ENCODE measurements at regions not wholly inside any gene's neighbourhood (a gene's known extent, or its start where the extent isn't known, plus 50 kb on each side); places are given as distances from the start of the nearest gene placed in this dataset.

- TF ChIP-seq CTCF (IDR thresholded peaks at IDR 0.05; ENCODE audit: low read depth, low read length): no peak
- TF ChIP-seq EZH2phosphoT487 (IDR thresholded peaks at IDR 0.05; ENCODE audit: low read depth): no peak
Measured at GRCh38 chr20:20831794-20832193, 119.3 kb upstream of the RALGAPA2 start.
